SK-N-MC (cell line): ENCODE measurements at regions not wholly inside any gene's neighbourhood (a gene's known extent, or its start where the extent isn't known, plus 50 kb on each side); places are given as distances from the start of the nearest gene placed in this dataset.

ENCODE experiments used
- EZH2 ChIP-seq: fragments of 200-600 bp; sonication (generic); IDR thresholded peaks from one replicate; pipeline ENCODE4 v1.6.1; 2017; ENCODE audit warnings: antibody characterized with exemption
- POLR2AphosphoS5 ChIP-seq: IDR thresholded peaks from 2 replicates; pipeline ENCODE4 v1.6.1; 2012; ENCODE audit warnings: mild to moderate bottlenecking, low read depth, low read length, borderline replicate concordance

DNA sequence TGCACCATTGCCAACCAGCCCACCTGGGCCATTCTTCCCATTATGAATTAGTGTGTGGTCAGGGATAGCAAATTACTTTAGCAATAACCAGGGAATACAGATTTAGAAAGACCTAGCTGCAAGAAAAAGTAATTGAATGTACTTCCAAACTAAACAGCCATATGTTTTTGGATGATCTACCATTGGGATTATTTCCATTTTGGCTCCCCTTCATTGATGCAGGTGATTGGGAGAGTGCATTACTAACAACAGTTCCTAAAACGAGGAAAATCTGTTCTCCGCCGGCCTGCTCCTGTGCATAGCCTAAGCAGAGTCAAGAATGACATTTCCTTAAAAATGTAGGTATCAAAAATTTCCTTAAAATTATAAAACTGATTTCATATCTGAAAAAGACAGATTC, 58.5 kb downstream of the MAIP1 start:
- no peak for TF ChIP-seq POLR2AphosphoS5
- no peak for TF ChIP-seq EZH2
